ENCODE measurements at regions not wholly inside any gene's neighbourhood (a gene's known extent, or its start where the extent isn't known, plus 50 kb on each side); places are given as distances from the start of the nearest gene placed in this dataset.

- Histone ChIP-seq H3K27me3 (no peaks in the 10 kb centered on the region), H3K9me3 (no peaks in the 10 kb centered on the region), H3K4me3 (no peak overlapping the region), H3K36me3 (no peaks in the 10 kb centered on the region)
- no peak for DNase-seq
Observed at GRCh38 chr18:73246763-73247162, 379.0 kb upstream of the NETO1 start.

GRCh38 chr18:73245345-73245744 lies 377.6 kb upstream of the NETO1 start:
- no peak for DNase-seq
- no peaks in the 10 kb centered on the region for H3K36me3 ChIP-seq
- no peaks in the 10 kb centered on the region for H3K27me3 ChIP-seq
- H3K9me3 ChIP-seq = no peaks in the 10 kb centered on the region
- no peak overlapping the region for H3K4me3 ChIP-seq

- Histone ChIP-seq H3K9me3 (no peaks in the 10 kb centered on the region), H3K4me3 (no peak overlapping the region), H3K27me3 (no peaks in the 10 kb centered on the region), H3K36me3 (no peaks in the 10 kb centered on the region)
- no peak for DNase-seq
Observed at GRCh38 chr18:73244401-73244800, 376.6 kb upstream of the NETO1 start.

GRCh38 chr18:73240899-73241298 lies 373.1 kb upstream of the NETO1 start:
- DNase-seq = no peak
- no peaks in the 10 kb centered on the region for H3K27me3 ChIP-seq
- H3K36me3 ChIP-seq = no peaks in the 10 kb centered on the region
- no peaks in the 10 kb centered on the region for H3K9me3 ChIP-seq
- H3K4me3 ChIP-seq = no peak overlapping the region

- no peak overlapping the region for H3K4me3 ChIP-seq
- H3K36me3 ChIP-seq = no peaks in the 10 kb centered on the region
- no peak for DNase-seq
- no peaks in the 10 kb centered on the region for H3K9me3 ChIP-seq
- H3K27me3 ChIP-seq = no peaks in the 10 kb centered on the region
Observed at GRCh38 chr18:73235921-73236320, 368.1 kb upstream of the NETO1 start.

- no peaks in the 10 kb centered on the region for H3K9me3 ChIP-seq
Observed at GRCh38 chr18:73235491-73235890, 367.7 kb upstream of the NETO1 start.

GRCh38 chr18:73232933-73233332 lies 365.1 kb upstream of the NETO1 start:
- Histone ChIP-seq H3K27me3 (no peaks in the 10 kb centered on the region), H3K36me3 (no peaks in the 10 kb centered on the region), H3K9me3 (no peaks in the 10 kb centered on the region), H3K4me3 (no peak overlapping the region)
- DNase-seq = no peak

More at GRCh38 chr18:73235491-73235890, 367.7 kb upstream of the NETO1 start:
- Histone ChIP-seq H3K4me3 (no peak overlapping the region), H3K27me3 (no peaks in the 10 kb centered on the region), H3K36me3 (no peaks in the 10 kb centered on the region)
- DNase-seq = peak; percentile 67

GRCh38 chr18:73220663-73221062 lies 352.9 kb upstream of the NETO1 start:
- no peaks in the 10 kb centered on the region for H3K36me3 ChIP-seq
- no peaks in the 10 kb centered on the region for H3K27me3 ChIP-seq
- H3K9me3 ChIP-seq = peaks cover 6% of the 10 kb centered on the region; the same call in 1 of the 2 replicates
- no peak overlapping the region for H3K4me3 ChIP-seq
- DNase-seq = no peak

GRCh38 chr18:73218293-73218692 lies 350.5 kb upstream of the NETO1 start:
- H3K9me3 ChIP-seq = peaks cover 4% of the 10 kb centered on the region; the same call in 1 of the 2 replicates
- no peak overlapping the region for H3K4me3 ChIP-seq
- no peaks in the 10 kb centered on the region for H3K36me3 ChIP-seq
- no peaks in the 10 kb centered on the region for H3K27me3 ChIP-seq
- DNase-seq = no peak

- Histone ChIP-seq H3K27me3 (no peaks in the 10 kb centered on the region), H3K36me3 (no peaks in the 10 kb centered on the region), H3K4me3 (no peak overlapping the region), H3K9me3 (no peaks in the 10 kb centered on the region)
- no peak for DNase-seq
Observed at GRCh38 chr18:73214970-73215369, 347.2 kb upstream of the NETO1 start.

- no peak for DNase-seq
- no peaks in the 10 kb centered on the region for H3K9me3 ChIP-seq
- no peaks in the 10 kb centered on the region for H3K36me3 ChIP-seq
- no peak overlapping the region for H3K4me3 ChIP-seq
- H3K27me3 ChIP-seq = no peaks in the 10 kb centered on the region
Observed at GRCh38 chr18:73212442-73212841, 344.7 kb upstream of the NETO1 start.

GRCh38 chr18:73201940-73202339 lies 334.2 kb upstream of the NETO1 start:
- Histone ChIP-seq H3K4me3 (no peak overlapping the region), H3K27me3 (no peaks in the 10 kb centered on the region), H3K9me3 (no peaks in the 10 kb centered on the region; the same call in 1 of the 2 replicates), H3K36me3 (no peaks in the 10 kb centered on the region)
- DNase-seq = peak; percentile 3

- no peak overlapping the region for H3K4me3 ChIP-seq
- no peaks in the 10 kb centered on the region for H3K27me3 ChIP-seq
- H3K36me3 ChIP-seq = no peaks in the 10 kb centered on the region
- DNase-seq = no peak
- H3K9me3 ChIP-seq = no peaks in the 10 kb centered on the region
Observed at GRCh38 chr18:73199151-73199550, 331.4 kb upstream of the NETO1 start.

- Histone ChIP-seq H3K36me3 (no peaks in the 10 kb centered on the region), H3K27me3 (no peaks in the 10 kb centered on the region), H3K4me3 (no peak overlapping the region), H3K9me3 (no peaks in the 10 kb centered on the region)
- DNase-seq = no peak
Observed at GRCh38 chr18:73189718-73190117, 321.9 kb upstream of the NETO1 start.

- Histone ChIP-seq H3K27me3 (no peaks in the 10 kb centered on the region), H3K4me3 (no peak overlapping the region), H3K36me3 (no peaks in the 10 kb centered on the region), H3K9me3 (no peaks in the 10 kb centered on the region; the same call in 1 of the 2 replicates)
- peak; percentile 13 for DNase-seq
Observed at GRCh38 chr18:73168236-73168635, 300.4 kb upstream of the NETO1 start.

GRCh38 chr18:73164430-73164829 lies 296.6 kb upstream of the NETO1 start:
- no peaks in the 10 kb centered on the region for H3K36me3 ChIP-seq
- no peaks in the 10 kb centered on the region; the same call in 1 of the 2 replicates for H3K9me3 ChIP-seq
- no peaks in the 10 kb centered on the region for H3K27me3 ChIP-seq
- H3K4me3 ChIP-seq = no peak overlapping the region
- DNase-seq = no peak

- no peak for DNase-seq
- H3K9me3 ChIP-seq = no peaks in the 10 kb centered on the region; the same call in 1 of the 2 replicates
- no peaks in the 10 kb centered on the region for H3K36me3 ChIP-seq
- no peak overlapping the region for H3K4me3 ChIP-seq
- H3K27me3 ChIP-seq = no peaks in the 10 kb centered on the region
Observed at GRCh38 chr18:73163236-73163635, 295.4 kb upstream of the NETO1 start.

- H3K4me3 ChIP-seq = no peak overlapping the region
- DNase-seq = no peak
- H3K9me3 ChIP-seq = no peaks in the 10 kb centered on the region
- no peaks in the 10 kb centered on the region for H3K27me3 ChIP-seq
- H3K36me3 ChIP-seq = no peaks in the 10 kb centered on the region
Observed at GRCh38 chr18:73156117-73156516, 288.3 kb upstream of the NETO1 start.

- no peaks in the 10 kb centered on the region for H3K36me3 ChIP-seq
- H3K9me3 ChIP-seq = no peaks in the 10 kb centered on the region
- no peaks in the 10 kb centered on the region for H3K27me3 ChIP-seq
- no peak overlapping the region for H3K4me3 ChIP-seq
- peak; percentile 1 for DNase-seq
Observed at GRCh38 chr18:73153271-73153670, 285.5 kb upstream of the NETO1 start.

Measured in MG63 (cell line).